Caki2 (cell line): ENCODE measurements at regions not wholly inside any gene's neighbourhood (a gene's known extent, or its start where the extent isn't known, plus 50 kb on each side); places are given as distances from the start of the nearest gene placed in this dataset.

Experiments used
- DNase-seq: peaks from one replicate; pipeline ENCODE4 v3.0.0-alpha.2; 2015; ENCODE audit warnings: low read depth
- in situ Hi-C: cut with HindIII; loops from 2 replicates; pipeline ENCODE4 v1.10.0; 2016; ENCODE audit warnings: low sequenced_read_pairs, low pct_unique_long_range_greater_than_20kb, mixed read lengths

- in situ Hi-C loops = no loop called here
- no peak for DNase-seq
Observed at GRCh38 chr3:182570946-182571594, 222.2 kb upstream of the ATP11B start.

- in situ Hi-C loops = no loop called here
- DNase-seq = no peak
Observed at GRCh38 chr3:182575941-182576340, 217.4 kb upstream of the ATP11B start.

GRCh38 chr3:182583545-182583944, 209.8 kb upstream of the ATP11B start:
- in situ Hi-C loops = no loop called here
- DNase-seq = no peak

- DNase-seq = no peak
- in situ Hi-C loops = no loop called here
Observed at GRCh38 chr3:182585532-182586150, 207.7 kb upstream of the ATP11B start.

- in situ Hi-C loops = no loop called here
Observed at GRCh38 chr3:182592747-182593146, 200.6 kb upstream of the ATP11B start.

GRCh38 chr3:182596676-182597410, 196.5 kb upstream of the ATP11B start:
- in situ Hi-C loops = no loop called here
- no peak for DNase-seq

More at GRCh38 chr3:182592747-182593146, 200.6 kb upstream of the ATP11B start:
- DNase-seq = no peak

- no peak for DNase-seq
- in situ Hi-C loops = no loop called here
Observed at GRCh38 chr3:182597621-182598041, 195.7 kb upstream of the ATP11B start.

- DNase-seq = no peak
- in situ Hi-C loops = no loop called here
Observed at GRCh38 chr3:182601597-182601996, 191.7 kb upstream of the ATP11B start.

GRCh38 chr3:182603501-182603900, 189.8 kb upstream of the ATP11B start:
- in situ Hi-C loops = no loop called here
- no peak for DNase-seq

GRCh38 chr3:182605882-182606611, 187.3 kb upstream of the ATP11B start:
- in situ Hi-C loops = no loop called here
- no peak for DNase-seq

- in situ Hi-C loops = no loop called here
- DNase-seq = no peak
Observed at GRCh38 chr3:182606905-182607504, 186.3 kb upstream of the ATP11B start.

GRCh38 chr3:182608832-182609231, 184.5 kb upstream of the ATP11B start:
- in situ Hi-C loops = no loop called here

GRCh38 chr3:182609575-182610156, 183.6 kb upstream of the ATP11B start:
- DNase-seq = no peak
- in situ Hi-C loops = no loop called here

More at GRCh38 chr3:182608832-182609231, 184.5 kb upstream of the ATP11B start:
- no peak for DNase-seq

GRCh38 chr3:182612332-182612731, 181.0 kb upstream of the ATP11B start:
- in situ Hi-C loops = no loop called here
- no peak for DNase-seq

- in situ Hi-C loops = no loop called here
- no peak for DNase-seq
Observed at GRCh38 chr3:182617500-182617899, 175.8 kb upstream of the ATP11B start.

GRCh38 chr3:182618085-182618732, 175.1 kb upstream of the ATP11B start:
- in situ Hi-C loops = no loop called here
- DNase-seq = peak; percentile 22

GRCh38 chr3:182618981-182619591, 174.2 kb upstream of the ATP11B start:
- no peak for DNase-seq
- in situ Hi-C loops = no loop called here
